HG03196 (cell line): ENCODE measurements at regions not wholly inside any gene's neighbourhood (a gene's known extent, or its start where the extent isn't known, plus 50 kb on each side); places are given as distances from the start of the nearest gene placed in this dataset.
"Not testable (repeated sequence)": the region's sequence is repeated elsewhere in the genome, so short reads cannot be mapped to it uniquely, and the experiment has no call there.

Experiments
- ATAC-seq: cut with Tn5 transposase; IDR thresholded peaks from one replicate; pipeline ENCODE4 v1.9.1; 2021; ENCODE audit not compliant: unreplicated experiment

DNA sequence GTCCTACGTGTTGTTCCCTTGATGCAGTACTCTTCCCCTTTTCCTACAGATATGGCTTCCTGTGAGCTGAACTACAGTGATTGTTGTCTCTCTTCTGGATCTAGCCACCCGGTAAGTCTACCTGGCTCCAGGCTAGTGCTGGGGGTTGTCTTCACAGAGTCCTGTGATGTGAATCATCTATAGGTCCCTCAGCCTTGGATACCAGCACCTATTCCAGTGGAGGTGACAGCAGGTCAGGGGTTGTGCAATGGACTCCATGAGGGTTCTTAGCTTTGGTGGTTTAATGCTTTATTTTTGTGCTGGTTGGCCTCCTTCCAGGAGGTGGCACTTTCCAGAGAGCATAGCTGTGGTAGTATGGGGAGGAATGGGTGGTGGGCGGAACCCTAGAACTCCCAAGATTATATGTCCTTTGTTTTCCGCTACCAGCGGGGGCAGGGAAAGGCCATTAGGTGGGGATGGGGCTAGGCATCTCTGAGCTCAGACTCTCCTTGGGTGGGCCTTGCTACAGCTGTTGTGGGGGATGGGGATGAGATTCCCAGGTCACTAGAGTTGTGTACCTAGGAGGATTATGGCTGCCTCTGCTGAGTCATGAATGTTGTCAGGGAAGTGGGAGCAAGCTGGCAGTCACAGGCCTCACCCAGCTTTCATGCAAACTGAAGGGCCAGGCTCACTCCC lies 121.4 kb upstream of the ANKRD50 start:
- no peak for ATAC-seq

DNA sequence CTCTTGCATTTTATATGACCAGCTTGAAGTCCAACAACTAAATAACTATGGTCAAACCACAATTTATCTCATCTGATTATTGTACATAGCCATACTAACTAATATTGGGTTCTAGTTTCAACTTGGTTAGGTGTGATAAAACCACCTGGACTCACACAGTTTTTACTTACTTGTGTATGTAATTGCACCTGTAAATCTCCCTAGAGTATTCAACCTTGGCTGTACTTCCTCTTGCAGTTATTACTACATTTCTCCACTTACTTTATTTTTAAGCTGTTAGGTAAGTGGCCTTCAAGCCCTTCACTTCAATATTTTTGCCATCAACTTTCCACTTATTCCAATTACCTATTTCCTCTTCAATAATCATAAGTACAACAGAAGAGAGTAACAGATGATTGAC lies 115.8 kb upstream of the ANKRD50 start:
- no peak for ATAC-seq

DNA sequence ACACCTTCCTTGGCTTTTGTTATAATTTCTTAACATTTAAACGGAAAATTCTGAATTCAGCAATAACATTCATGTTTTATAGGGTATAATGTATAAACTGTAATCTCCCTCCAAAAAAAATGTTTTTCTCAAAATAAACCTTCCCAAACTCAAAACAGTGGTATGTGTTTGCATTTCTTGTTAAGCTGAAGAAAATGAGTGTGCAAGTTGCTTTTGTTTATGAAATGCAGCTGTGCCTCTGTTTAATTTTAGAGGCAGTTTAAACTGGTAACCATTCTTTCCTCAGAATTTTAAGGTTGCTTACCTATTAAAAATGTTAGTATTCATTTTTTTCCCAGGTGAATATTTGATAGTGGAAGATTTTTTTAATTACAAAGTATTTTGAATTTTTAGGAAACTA lies 105.0 kb upstream of the ANKRD50 start:
- ATAC-seq: no peak

DNA sequence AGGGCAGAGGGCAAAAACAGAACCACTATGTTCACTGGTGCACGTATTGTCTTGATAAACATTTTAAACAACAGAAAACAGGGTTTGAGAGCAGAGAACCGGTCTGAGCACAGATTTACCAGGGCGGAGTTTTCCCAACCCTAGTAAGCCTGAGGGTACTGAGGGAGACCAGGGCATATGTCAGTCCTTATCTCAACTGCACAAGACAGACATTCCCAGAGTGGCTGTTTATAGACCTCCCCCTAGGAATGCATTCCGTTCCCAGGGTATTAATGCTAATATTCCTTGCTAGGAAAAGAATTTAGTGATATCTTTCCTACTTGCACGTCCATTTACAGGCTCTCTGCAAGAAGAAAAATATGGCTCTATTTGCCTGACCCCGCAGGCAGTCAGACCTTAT lies 99.7 kb upstream of the ANKRD50 start:
- ATAC-seq: not testable (repeated sequence)

DNA sequence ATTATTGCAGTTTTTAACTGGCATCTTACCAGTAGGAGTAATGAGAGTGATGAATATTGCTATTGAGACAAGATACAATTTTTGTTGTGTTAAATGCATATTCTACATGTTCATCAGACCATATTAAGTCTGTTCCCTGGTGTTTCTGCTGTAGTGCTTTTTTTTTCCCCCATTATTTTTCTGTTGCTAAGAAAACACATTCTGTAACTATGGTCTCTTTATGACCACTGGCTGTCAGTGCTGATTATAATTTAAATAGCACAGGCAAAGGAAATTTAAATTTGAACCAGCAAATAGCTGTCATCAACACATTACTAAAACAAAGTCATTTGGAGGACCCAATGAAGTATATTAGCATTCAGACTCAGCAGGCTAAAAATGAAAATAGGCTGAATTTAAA lies 98.3 kb upstream of the ANKRD50 start:
- no peak for ATAC-seq

DNA sequence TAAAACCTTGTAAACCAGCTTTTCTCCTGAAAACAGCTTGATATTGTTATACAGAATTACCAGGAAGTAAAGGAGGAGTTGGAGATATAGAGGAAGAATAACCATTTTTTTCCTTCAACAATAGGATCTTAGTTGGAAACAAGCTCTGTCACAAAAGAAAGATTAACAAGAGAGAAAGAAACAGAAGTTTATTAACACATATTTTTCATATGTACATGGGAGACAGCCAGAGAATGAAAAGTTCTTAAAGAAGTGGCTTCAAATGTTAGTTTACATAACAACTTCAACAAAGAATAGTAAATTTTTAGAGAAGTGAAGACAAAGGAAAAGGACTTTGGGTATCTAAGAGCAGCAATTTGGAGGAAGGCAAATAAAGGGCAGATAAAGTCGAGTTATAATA lies 94.9 kb upstream of the ANKRD50 start:
- no peak for ATAC-seq

DNA sequence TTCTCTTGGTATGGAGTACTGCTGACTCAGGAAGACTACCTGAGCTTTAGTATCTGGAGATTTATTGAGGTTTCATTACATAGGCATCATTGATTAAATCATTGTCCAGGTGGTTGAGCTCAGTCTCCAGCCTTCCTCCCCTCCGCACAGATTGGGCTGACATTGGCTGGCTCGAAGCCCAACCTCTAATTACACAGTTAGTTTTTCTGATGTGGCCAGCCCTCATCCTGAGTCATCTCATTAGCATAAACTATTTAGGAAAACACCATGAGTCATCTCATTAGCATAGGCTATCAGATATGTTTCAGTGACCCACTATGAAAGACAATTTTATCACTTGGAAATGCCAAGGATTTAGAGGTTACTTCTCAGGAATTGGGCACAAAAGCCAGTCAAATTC lies 93.9 kb upstream of the ANKRD50 start:
- ATAC-seq: no peak

DNA sequence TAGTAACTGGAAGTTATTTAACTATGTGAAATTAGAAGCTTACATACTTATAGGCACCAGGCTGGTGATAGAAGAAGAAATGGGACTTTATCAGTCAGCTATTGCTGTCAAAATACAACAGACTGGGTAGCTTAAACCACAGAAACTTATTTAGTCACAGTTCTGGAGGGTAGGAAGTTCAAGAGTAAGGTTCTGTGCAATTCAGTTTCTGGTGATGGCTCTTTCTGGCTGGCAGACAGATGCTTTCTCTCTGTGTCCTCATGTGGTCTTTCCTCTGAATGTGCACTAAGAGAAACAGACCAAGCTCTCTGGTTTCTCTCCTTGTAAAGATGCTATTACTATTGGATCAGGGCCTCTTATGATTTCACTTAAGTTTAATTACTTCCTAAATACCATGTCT lies 92.1 kb upstream of the ANKRD50 start:
- peak; percentile 98 for ATAC-seq

DNA sequence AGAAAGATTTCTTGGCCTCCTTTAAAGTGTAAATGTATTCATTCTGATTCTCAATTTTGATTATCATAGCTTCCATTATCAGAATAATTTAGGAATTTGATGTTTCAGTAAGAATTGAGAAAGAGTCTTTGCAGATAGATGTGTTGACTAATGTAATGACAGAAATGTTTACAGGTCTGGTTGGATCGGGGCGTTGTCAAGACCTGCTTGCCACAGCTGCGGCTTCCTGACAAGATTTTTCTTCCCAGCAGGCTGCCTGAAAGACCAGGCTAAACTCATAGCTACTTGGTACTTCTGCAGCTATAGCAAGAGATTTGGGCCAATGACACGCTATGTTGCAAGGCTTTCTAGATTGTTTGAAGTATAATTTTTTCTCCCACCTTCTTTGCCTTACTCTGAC lies 91.5 kb upstream of the ANKRD50 start:
- peak; percentile 2 for ATAC-seq

DNA sequence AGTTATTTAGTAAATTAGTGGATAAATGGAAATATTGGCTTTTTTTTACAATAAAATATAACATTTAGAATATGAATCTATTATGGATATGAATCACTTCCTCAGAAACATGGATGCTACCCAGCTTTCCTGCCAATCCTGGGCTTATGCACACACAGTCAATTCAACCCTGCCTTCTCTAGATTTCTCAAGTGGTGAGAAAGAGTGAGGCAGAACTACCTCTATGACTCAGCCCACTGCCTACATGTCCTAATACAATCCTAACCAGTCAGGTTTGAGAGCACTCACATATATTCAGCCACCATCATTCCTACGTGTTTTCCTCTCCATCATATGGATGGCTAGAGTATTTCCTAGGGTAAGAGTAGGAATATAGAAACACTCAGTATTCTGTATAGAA lies 91.1 kb upstream of the ANKRD50 start:
- ATAC-seq: peak; percentile 64

DNA sequence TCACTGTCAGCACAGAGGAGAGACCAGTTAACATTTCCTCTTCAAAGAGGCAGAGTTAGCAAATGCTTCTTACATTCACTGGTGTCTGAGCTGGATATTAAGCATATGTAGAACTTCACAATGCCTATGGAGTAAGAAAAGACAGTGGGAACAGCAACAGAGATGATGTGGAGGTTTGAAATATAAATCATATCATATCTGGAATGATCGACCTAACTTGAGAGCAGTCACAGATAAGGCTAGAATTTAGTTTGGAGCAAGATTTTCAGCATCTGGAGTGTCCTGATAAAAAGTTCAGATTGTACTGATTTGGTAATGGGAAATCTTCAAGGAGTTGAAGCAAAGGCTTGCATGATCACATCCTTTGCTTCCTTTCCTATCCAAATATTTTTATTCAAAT lies 90.5 kb upstream of the ANKRD50 start:
- no peak for ATAC-seq

DNA sequence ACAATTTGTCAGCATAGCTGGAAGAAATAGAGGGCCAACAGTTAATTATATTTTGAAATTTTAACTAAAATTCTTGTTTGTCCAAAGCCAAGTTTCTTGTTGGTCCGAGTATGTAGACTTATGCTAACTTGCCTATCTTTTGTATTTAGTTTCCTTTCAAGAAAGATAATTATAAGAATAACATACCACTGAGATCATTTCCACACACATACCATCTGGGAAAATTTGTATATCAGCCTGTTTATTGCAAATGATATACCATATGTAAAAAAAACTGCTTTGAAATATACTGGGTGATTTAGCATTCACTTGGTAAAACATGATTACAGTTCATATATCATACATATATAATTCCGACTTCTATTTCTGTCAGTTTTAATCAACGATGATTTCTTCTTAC lies 84.7 kb upstream of the ANKRD50 start:
- ATAC-seq: no peak

DNA sequence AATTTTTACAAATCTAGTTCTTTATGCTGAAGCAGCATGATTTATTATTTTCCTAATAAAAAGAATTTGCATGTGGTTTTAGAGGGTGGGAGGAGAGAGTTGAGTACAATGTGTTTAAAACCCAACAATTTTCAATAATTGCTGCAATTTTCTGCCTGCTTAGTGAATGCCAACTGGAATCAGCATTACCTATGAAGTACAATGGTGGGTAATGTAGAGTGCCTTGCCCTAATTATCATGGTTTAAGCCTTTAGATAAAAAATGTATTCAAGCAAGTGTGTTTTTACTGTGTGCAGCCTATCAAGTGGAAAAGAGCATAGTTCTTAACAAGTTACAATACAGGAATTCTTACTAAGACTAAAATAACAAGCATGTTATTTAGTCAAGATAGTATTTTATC lies 77.9 kb upstream of the ANKRD50 start:
- no peak for ATAC-seq

DNA sequence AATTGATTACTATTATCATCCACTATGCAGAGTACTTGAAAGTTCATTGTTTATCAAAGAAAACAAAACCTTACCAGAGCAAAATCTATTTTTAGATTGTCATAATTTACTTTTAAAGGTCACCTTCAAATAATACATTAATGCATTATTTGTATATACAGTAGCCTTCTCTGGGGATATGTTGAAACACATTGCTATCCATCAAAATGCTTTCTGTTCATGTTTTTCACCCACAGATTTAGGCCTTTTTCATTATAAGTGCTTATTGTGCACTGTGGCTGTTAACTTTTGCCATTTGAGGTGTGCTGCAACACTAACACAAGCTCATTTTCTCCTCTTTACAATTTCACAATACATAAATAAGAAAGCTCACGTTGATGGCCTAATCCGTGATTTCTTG lies 74.1 kb upstream of the ANKRD50 start:
- ATAC-seq: no peak

DNA sequence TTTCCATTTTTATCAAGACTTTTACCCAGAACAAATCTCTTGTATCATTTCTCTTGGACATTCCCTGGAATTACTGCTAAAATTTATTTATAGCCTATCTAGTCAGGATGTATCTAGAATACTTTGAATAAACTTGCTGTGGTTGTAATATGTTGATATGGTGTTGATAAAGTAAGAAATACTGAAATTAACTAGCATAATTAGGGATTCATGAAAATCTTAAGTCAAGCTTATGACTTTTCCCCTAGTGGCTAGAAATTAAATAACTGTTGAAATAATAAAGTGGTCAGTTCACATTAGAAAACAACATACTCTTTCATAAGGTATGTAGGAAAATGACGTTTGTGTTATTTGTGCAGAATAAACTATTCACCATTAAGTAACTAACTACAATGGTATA lies 73.1 kb upstream of the ANKRD50 start:
- ATAC-seq: no peak

DNA sequence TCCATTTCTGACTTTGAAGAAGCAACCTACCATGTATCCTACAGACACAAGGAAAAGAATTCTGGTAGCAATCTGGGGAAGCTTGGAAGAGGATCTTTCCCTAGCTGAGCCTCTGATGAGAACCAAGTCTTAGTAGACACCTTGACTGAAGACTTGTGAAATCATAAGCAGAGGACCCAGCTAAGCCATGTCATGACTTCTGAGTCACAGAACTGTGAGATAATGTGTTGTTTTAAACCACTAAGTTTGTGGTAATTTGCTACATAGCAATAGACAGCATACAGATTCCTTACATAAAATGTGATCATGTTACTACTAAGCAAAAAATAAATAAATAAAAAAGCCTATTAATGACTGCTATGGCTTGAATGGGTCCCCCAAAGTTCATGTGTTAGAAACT lies 71.3 kb upstream of the ANKRD50 start:
- ATAC-seq: no peak

DNA sequence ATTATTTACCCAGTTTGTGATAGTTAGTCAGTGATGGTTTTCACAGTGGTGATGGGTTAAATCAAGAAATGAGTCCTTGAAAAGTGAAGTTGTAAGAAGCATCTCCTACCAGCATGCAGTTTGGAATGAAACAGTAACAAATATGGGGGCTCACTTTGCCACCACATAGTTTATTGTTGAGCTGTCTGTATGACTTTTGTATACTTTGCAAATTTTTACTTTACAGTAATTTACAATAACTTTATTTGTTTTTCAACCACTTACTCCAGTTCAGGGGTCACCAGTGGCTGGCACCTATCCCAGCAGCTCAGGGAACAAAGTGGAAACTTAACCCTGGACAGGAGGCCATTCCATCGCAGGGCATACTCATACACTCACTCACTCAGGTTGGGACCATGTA lies 64.5 kb upstream of the ANKRD50 start:
- no peak for ATAC-seq

DNA sequence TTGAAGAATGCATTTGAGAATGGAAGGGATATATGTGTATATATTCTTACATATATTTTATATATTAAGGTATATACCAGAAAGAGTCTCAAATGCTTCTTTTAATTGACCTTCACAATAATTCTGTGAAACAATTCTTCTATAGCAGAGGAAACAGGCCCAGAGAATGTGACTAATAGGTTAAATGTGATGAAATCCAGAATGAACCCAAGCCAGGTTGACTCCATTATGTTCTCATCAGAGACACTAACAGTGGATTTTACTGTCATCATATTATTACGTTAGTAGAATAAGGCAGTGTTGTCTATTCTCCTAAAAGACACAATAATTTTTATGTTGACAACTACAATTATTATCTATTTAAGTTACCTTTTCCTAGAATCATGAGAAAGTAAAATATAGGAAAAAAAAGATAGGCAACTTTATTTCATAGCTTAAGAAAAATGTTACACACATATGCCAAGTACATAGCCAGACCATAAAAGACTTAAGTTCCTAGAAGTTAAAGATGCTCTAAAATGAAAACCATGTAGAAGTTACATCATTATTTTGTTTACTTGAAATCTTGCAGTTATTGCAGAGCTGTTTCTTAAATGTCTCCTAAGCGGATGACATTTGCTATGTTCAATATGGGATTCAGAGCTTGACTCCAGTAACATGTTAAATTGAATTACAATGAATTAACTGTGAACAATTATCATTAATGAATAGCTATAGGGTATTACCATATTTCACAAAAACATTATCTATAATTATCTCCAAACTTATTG lies 56.2 kb upstream of the ANKRD50 start:
- ATAC-seq: no peak

DNA sequence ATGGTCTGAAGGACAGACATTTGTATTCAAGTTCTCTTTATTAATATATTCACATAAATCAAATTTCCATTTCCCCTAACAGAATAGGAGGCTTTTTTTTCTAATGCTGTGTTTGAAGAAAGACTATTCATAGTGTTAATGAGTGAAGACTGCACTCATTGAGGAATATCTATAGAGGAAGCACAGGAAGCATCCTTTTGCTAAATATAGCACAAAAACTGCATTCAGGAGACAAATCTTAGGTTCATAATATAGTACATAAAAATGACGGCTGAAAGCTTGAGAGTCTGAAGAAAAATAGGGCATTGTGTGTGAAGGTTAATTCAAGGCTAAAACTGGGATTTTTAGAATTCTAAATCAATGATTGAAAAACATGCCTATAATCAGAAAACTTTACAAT lies 50.4 kb upstream of the ANKRD50 start:
- ATAC-seq: no peak
